Endothelial cell of umbilical vein (primary cell): ENCODE measurements at regions not wholly inside any gene's neighbourhood (a gene's known extent, or its start where the extent isn't known, plus 50 kb on each side); places are given as distances from the start of the nearest gene placed in this dataset.

Source experiments
- BruUV-seq: library from RNA; stranded (reverse); fragments of 400-500 nt; replicated peaks from 2 replicates; lab custom pipeline; 2021; lab: Mats Ljungman, UMichigan
- CTCF ChIA-PET: fragments of 300-600, 350-600 bp; sonication (Branson Sonifier 250); formaldehyde crosslinking; loops from one replicate; lab custom pipeline; 2021; ENCODE audit warnings: antibody characterized with exemption, inconsistent platforms; lab: Charles Lee
- POLR2A ChIA-PET: fragments of 300-600, 350-600 bp; sonication (Branson Sonifier 250); formaldehyde crosslinking; loops from one replicate; lab custom pipeline; 2021; ENCODE audit warnings: antibody characterized with exemption, inconsistent platforms; lab: Charles Lee
- DNase-seq: peaks from one replicate; pipeline ENCODE4 v3.0.0-alpha.2; 2011; ENCODE audit warnings: low read depth, low spot score
- FAIRE-seq: peaks from 2 replicates; lab custom pipeline; 2011; peaks lifted over from hg19 to GRCh38; lab: Jason Lieb, UNC
- H2AFZ ChIP-seq: 2 replicates; pipeline ENCODE4 v1.6.0; 2012; ENCODE audit warnings: low read depth, low read length, control low read depth, inconsistent platforms
- H3K27ac ChIP-seq: 2 replicates; pipeline ENCODE4 v1.5.1; 2011; ENCODE audit warnings: low read depth, mild to moderate bottlenecking, control low read depth, low read length, moderate library complexity; ENCODE audit not compliant: insufficient read depth
- H3K27me3 ChIP-seq, 2 experiments: 2 replicates each; pipeline versions ENCODE4 v1.6.0 to v1.6.1; 2011; ENCODE audit warnings: low read length in 2 of 2, mixed read lengths in 1 of 2; ENCODE audit not compliant: control insufficient read depth in 2 of 2, insufficient read depth in 2 of 2
- H3K36me3 ChIP-seq, 2 experiments: 2 replicates in 1 of 2; 3 replicates in 1 of 2; pipeline ENCODE4 v1.5.1; 2011; ENCODE audit warnings: low read length in 2 of 2, mild to moderate bottlenecking in 1 of 2, moderate library complexity in 1 of 2; ENCODE audit not compliant: control insufficient read depth in 2 of 2, insufficient read depth in 2 of 2; ENCODE audit errors: extremely low read depth in 1 of 2
- H3K4me1 ChIP-seq: 3 replicates; pipeline ENCODE4 v1.5.1; 2011; ENCODE audit warnings: mild to moderate bottlenecking, low read length; ENCODE audit not compliant: control insufficient read depth, insufficient read depth; ENCODE audit errors: extremely low read depth
- H3K4me2 ChIP-seq: 2 replicates; pipeline ENCODE4 v1.6.1; 2011; ENCODE audit warnings: low read length, control low read depth, mixed read lengths; ENCODE audit not compliant: insufficient read depth
- H3K4me3 ChIP-seq, 3 experiments: fragments of 200-600 bp in 1 of 3; sonication (generic), shearing (Covaris generic) in 1 of 3; replicated peaks in 1 of 3; 2 replicates each; pipeline ENCODE4 v1.5.1; 2011 to 2016; ENCODE audit warnings: control low read depth in 3 of 3, low read length in 3 of 3, mild to moderate bottlenecking in 2 of 3, inconsistent platforms in 1 of 3, low read depth in 1 of 3, moderate library complexity in 1 of 3; ENCODE audit not compliant: insufficient read depth in 1 of 3
- H3K79me2 ChIP-seq: 2 replicates; pipeline ENCODE4 v1.6.0; 2012; ENCODE audit warnings: low read length, inconsistent platforms; ENCODE audit not compliant: control insufficient read depth, insufficient read depth
- H3K9ac ChIP-seq: replicated peaks from 2 replicates; pipeline ENCODE3; 2011; ENCODE audit warnings: low read length, control low read depth; ENCODE audit not compliant: insufficient read depth; ENCODE audit errors: extremely low read depth
- H3K9me1 ChIP-seq: replicated peaks from 3 replicates; pipeline ENCODE4 v1.6.0; 2011; ENCODE audit warnings: mild to moderate bottlenecking, low read length; ENCODE audit not compliant: control insufficient read depth, insufficient read depth; ENCODE audit errors: extremely low read depth
- H3K9me3 ChIP-seq: replicated peaks from 2 replicates; pipeline ENCODE4 v1.5.1; 2012; ENCODE audit warnings: low read length, inconsistent platforms; ENCODE audit not compliant: control insufficient read depth, insufficient read depth
- H4K20me1 ChIP-seq: replicated peaks from 2 replicates; pipeline ENCODE3; 2011; ENCODE audit warnings: mild to moderate bottlenecking, low read length; ENCODE audit not compliant: control insufficient read depth, insufficient read depth; ENCODE audit errors: extremely low read depth
- EZH2 ChIP-seq: IDR thresholded peaks from 2 replicates; pipeline ENCODE4 v1.6.1; 2012; ENCODE audit warnings: borderline replicate concordance, low read depth, mild to moderate bottlenecking, moderate library complexity, low read length, inconsistent platforms; ENCODE audit not compliant: severe bottlenecking
- FOS ChIP-seq: IDR thresholded peaks from 2 replicates; pipeline ENCODE4 v1.6.1; 2011; ENCODE audit warnings: mild to moderate bottlenecking, low read length, moderate library complexity, borderline replicate concordance; ENCODE audit not compliant: insufficient read depth
- GATA2 ChIP-seq: IDR thresholded peaks from 2 replicates; pipeline ENCODE4 v1.7.0; 2011; ENCODE audit warnings: low read depth, mild to moderate bottlenecking, moderate library complexity, mixed read lengths, low read length; ENCODE audit not compliant: insufficient read length, insufficient read depth
- JUN ChIP-seq: IDR thresholded peaks from 2 replicates; pipeline ENCODE4 v1.6.1; 2011; ENCODE audit warnings: borderline replicate concordance, low read depth; ENCODE audit not compliant: insufficient read length, insufficient read depth
- MYC ChIP-seq: IDR thresholded peaks from one replicate; pipeline ENCODE4 v1.6.1; 2011; ENCODE audit warnings: mild to moderate bottlenecking, low read depth, low read length
- POLR2A ChIP-seq: IDR thresholded peaks from 2 replicates; pipeline ENCODE4 v1.6.1; 2012; ENCODE audit warnings: low read depth, mild to moderate bottlenecking, control low read depth, low read length
- POLR2AphosphoS5 ChIP-seq: IDR thresholded peaks from 2 replicates; pipeline ENCODE4 v1.6.1; 2012; ENCODE audit warnings: low read depth, mild to moderate bottlenecking, control low read depth, low read length, moderate library complexity; ENCODE audit not compliant: insufficient read depth
- dilution Hi-C: fragments of 300-500 bp; cut with MboI; formaldehyde crosslinking; loops from one replicate; pipeline ENCODE4 v1.15.0; 2019; ENCODE audit warnings: low sequenced_read_pairs; ENCODE audit not compliant: extremely low pct_ligation_motif_present
- intact Hi-C: fragments of 100-400 bp; cut with micrococcal nuclease; formaldehyde crosslinking; loops from one replicate; pipeline ENCODE4 v1.10.0; 2022
- TF ChIP-seq, protein P1 (sequence below), 2 donors: IDR thresholded peaks; 1 replicate in 1 of 2; 2 replicates in 1 of 2; pipeline ENCODE4 v1.5.1; 2011; ENCODE audit warnings: low read length in 2 of 2, mild to moderate bottlenecking in 2 of 2, moderate library complexity in 2 of 2, control low read depth in 1 of 2, inconsistent platforms in 1 of 2, low read depth in 1 of 2; ENCODE audit not compliant: insufficient read depth in 1 of 2; ENCODE audit errors: extremely low read depth in 1 of 2
- TF ChIP-seq, protein P2 (sequence below): IDR thresholded peaks from 2 replicates; pipeline ENCODE4 v1.6.1; 2011; ENCODE audit not compliant: insufficient read depth, insufficient read length

DNA sequence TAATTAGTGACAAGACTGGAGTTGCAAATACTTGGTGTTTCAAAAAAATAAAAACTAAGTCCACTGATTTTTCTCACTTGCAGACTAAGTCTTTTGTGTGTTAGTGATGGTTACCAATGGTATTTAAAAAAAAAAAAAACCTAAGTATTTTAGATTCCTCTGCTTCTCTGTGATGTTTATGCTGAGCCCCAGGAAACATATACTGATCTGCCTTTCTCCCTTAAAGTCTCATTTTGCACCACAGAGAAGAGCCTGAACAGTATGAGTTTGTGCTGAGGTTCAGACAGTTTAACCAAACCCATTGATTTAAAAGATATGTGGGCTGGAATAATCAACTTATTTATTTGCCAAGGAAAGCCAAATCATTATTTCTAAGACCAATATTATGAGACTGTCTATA is 1305.0 kb downstream of the PCDH18 start:
- no peak overlapping the region for H3K27ac ChIP-seq
- H3K27me3 ChIP-seq = no peaks in the 10 kb centered on the region
- no peaks in the 10 kb centered on the region for H3K36me3 ChIP-seq
- no peak for DNase-seq
- H3K9me1 ChIP-seq = no peaks in the 10 kb centered on the region
- TF ChIP-seq POLR2AphosphoS5 (no peak), EZH2 (no peak), MYC (no peak), GATA2 (no peak), POLR2A (no peak), JUN (no peak), FOS (no peak)
- TF ChIP-seq, protein P1, sequence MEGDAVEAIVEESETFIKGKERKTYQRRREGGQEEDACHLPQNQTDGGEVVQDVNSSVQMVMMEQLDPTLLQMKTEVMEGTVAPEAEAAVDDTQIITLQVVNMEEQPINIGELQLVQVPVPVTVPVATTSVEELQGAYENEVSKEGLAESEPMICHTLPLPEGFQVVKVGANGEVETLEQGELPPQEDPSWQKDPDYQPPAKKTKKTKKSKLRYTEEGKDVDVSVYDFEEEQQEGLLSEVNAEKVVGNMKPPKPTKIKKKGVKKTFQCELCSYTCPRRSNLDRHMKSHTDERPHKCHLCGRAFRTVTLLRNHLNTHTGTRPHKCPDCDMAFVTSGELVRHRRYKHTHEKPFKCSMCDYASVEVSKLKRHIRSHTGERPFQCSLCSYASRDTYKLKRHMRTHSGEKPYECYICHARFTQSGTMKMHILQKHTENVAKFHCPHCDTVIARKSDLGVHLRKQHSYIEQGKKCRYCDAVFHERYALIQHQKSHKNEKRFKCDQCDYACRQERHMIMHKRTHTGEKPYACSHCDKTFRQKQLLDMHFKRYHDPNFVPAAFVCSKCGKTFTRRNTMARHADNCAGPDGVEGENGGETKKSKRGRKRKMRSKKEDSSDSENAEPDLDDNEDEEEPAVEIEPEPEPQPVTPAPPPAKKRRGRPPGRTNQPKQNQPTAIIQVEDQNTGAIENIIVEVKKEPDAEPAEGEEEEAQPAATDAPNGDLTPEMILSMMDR (IDR thresholded peaks at IDR 0.05; ENCODE audit: extremely low read depth in 1 of 2, insufficient read depth in 1 of 2, low read depth in 1 of 2, low read length in 2 of 2) = no peak
- TF ChIP-seq, protein P2, sequence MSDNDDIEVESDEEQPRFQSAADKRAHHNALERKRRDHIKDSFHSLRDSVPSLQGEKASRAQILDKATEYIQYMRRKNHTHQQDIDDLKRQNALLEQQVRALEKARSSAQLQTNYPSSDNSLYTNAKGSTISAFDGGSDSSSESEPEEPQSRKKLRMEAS = no peak
- FAIRE-seq = no peak
- H4K20me1 ChIP-seq = no peaks in the 10 kb centered on the region
- ChIA-PET CTCF (no interaction called here), POLR2A (no interaction called here)
- dilution Hi-C loops = no loop called here
- no peaks in the 10 kb centered on the region for H3K9me3 ChIP-seq
- no peak overlapping the region for H2AFZ ChIP-seq
- H3K9ac ChIP-seq = no peak overlapping the region
- no TSS peak for BruUV-seq
- H3K4me1 ChIP-seq = no peaks in the 10 kb centered on the region
- H3K4me3 ChIP-seq = no peak overlapping the region
- no peaks in the 10 kb centered on the region for H3K79me2 ChIP-seq
- no peak overlapping the region for H3K4me2 ChIP-seq
- intact Hi-C loops = no loop called here
